Activated naive CD4-positive, alpha-beta T cell treated with anti-CD3 and anti-CD28 coated beads, Interleukin-2, amount 50 U/mL, for 72 hours (primary cell): ENCODE measurements at regions not wholly inside any gene's neighbourhood (a gene's known extent, or its start where the extent isn't known, plus 50 kb on each side); places are given as distances from the start of the nearest gene placed in this dataset.
"Not testable (repeated sequence)": the region's sequence is repeated elsewhere in the genome, so short reads cannot be mapped to it uniquely, and the experiment has no call there.

Experiments
- ATAC-seq, 2 donors: fragments of 150-1000 bp; cut with Tn5 transposase; 2 replicates each; pipeline ENCODE4 v1.10.0; 2021; ENCODE audit warnings: mild to moderate bottlenecking in 2 of 2, moderate library complexity in 2 of 2
- DNase-seq, 2 donors: peaks; one replicate each; pipeline ENCODE4 v3.0.0; 2021 to 2022; ENCODE audit warnings: low spot score in 2 of 2
- H3K27ac Mint-ChIP-seq, 2 donors: one replicate each; pipeline ENCODE4 v1.8.0; 2022; ENCODE audit warnings: mild to moderate bottlenecking in 2 of 2, mixed read lengths in 2 of 2
- H3K36me3 Mint-ChIP-seq, 2 donors: one replicate each; pipeline ENCODE4 v1.8.0; 2022; ENCODE audit warnings: mixed read lengths in 2 of 2
- H3K9me3 Mint-ChIP-seq, 2 donors: one replicate each; pipeline ENCODE4 v1.8.0; 2022; ENCODE audit warnings: mixed read lengths in 2 of 2

- Mint-ChIP-seq H3K9me3 (no peaks in the 10 kb centered on the region), H3K36me3 (no peaks in the 10 kb centered on the region), H3K27ac (no peak overlapping the region)
- DNase-seq, result no peak
- no peak for ATAC-seq
Observed at GRCh38 chr2:143852759-143853158, 667.2 kb downstream of the ZEB2 start.

GRCh38 chr2:143850084-143850483 lies 669.8 kb downstream of the ZEB2 start:
- DNase-seq, result no peak
- ATAC-seq, result no peak
- Mint-ChIP-seq H3K36me3 (no peaks in the 10 kb centered on the region), H3K27ac (no peak overlapping the region), H3K9me3 (no peaks in the 10 kb centered on the region)

- ATAC-seq (no peak), DNase-seq (no peak)
- H3K9me3 Mint-ChIP-seq, result no peaks in the 10 kb centered on the region
- H3K27ac Mint-ChIP-seq, result no peak overlapping the region
- H3K36me3 Mint-ChIP-seq, result no peaks in the 10 kb centered on the region
Observed at GRCh38 chr2:143847257-143847656, 672.7 kb downstream of the ZEB2 start.

GRCh38 chr2:143844986-143845385 lies 674.9 kb downstream of the ZEB2 start:
- no peaks in the 10 kb centered on the region for H3K36me3 Mint-ChIP-seq
- no peak for DNase-seq

GRCh38 chr2:143843686-143844085 lies 676.2 kb downstream of the ZEB2 start:
- DNase-seq (no peak), ATAC-seq (no peak)
- no peaks in the 10 kb centered on the region for H3K9me3 Mint-ChIP-seq
- H3K27ac Mint-ChIP-seq, result no peak overlapping the region
- no peaks in the 10 kb centered on the region for H3K36me3 Mint-ChIP-seq

More at GRCh38 chr2:143844986-143845385, 674.9 kb downstream of the ZEB2 start:
- Mint-ChIP-seq H3K9me3 (no peaks in the 10 kb centered on the region), H3K27ac (no peak overlapping the region)
- no peak for ATAC-seq

- Mint-ChIP-seq H3K36me3 (no peaks in the 10 kb centered on the region), H3K9me3 (no peaks in the 10 kb centered on the region), H3K27ac (no peak overlapping the region)
- DNase-seq (no peak), ATAC-seq (no peak)
Observed at GRCh38 chr2:143842836-143843235, 677.1 kb downstream of the ZEB2 start.

GRCh38 chr2:143841935-143842334 lies 678.0 kb downstream of the ZEB2 start:
- no peaks in the 10 kb centered on the region for H3K36me3 Mint-ChIP-seq
- ATAC-seq (no peak), DNase-seq (no peak)
- H3K9me3 Mint-ChIP-seq, result no peaks in the 10 kb centered on the region
- no peak overlapping the region for H3K27ac Mint-ChIP-seq

GRCh38 chr2:143840601-143841000 lies 679.3 kb downstream of the ZEB2 start:
- Mint-ChIP-seq H3K27ac (no peak overlapping the region), H3K36me3 (no peaks in the 10 kb centered on the region), H3K9me3 (peaks cover 0 to 9% of the 10 kb centered on the region in 2 donors)
- no peak for ATAC-seq
- no peak for DNase-seq

- H3K9me3 Mint-ChIP-seq, result peaks cover 0 to 9% of the 10 kb centered on the region in 2 donors
- DNase-seq (no peak), ATAC-seq (no peak)
- H3K36me3 Mint-ChIP-seq, result no peaks in the 10 kb centered on the region
- no peak overlapping the region for H3K27ac Mint-ChIP-seq
Observed at GRCh38 chr2:143840194-143840593, 679.7 kb downstream of the ZEB2 start.

- no peak for ATAC-seq
- no peak for DNase-seq
- Mint-ChIP-seq H3K36me3 (no peaks in the 10 kb centered on the region), H3K9me3 (peaks cover 0 to 9% of the 10 kb centered on the region in 2 donors), H3K27ac (no peak overlapping the region)
Observed at GRCh38 chr2:143839456-143839855, 680.5 kb downstream of the ZEB2 start.

- not testable (repeated sequence) for H3K9me3 Mint-ChIP-seq, H3K27ac Mint-ChIP-seq, DNase-seq, ATAC-seq, H3K36me3 Mint-ChIP-seq
Observed at GRCh38 chr2:143837055-143837454, 682.9 kb downstream of the ZEB2 start.

- no peak overlapping the region for H3K27ac Mint-ChIP-seq
- H3K36me3 Mint-ChIP-seq, result no peaks in the 10 kb centered on the region
- DNase-seq (no peak), ATAC-seq (no peak)
- peaks cover 0 to 9% of the 10 kb centered on the region in 2 donors for H3K9me3 Mint-ChIP-seq
Observed at GRCh38 chr2:143835481-143835880, 684.4 kb downstream of the ZEB2 start.

GRCh38 chr2:143833015-143833660 lies 686.8 kb downstream of the ZEB2 start:
- ATAC-seq (no peak), DNase-seq (no peak)
- H3K9me3 Mint-ChIP-seq, result peaks cover 0 to 9% of the 10 kb centered on the region in 2 donors
- no peaks in the 10 kb centered on the region for H3K36me3 Mint-ChIP-seq
- H3K27ac Mint-ChIP-seq, result no peak overlapping the region

GRCh38 chr2:143830476-143830875 lies 689.4 kb downstream of the ZEB2 start:
- ATAC-seq (no peak), DNase-seq (no peak)
- Mint-ChIP-seq H3K9me3 (no peaks in the 10 kb centered on the region), H3K36me3 (no peaks in the 10 kb centered on the region), H3K27ac (no peak overlapping the region)

GRCh38 chr2:143828763-143829537 lies 691.0 kb downstream of the ZEB2 start:
- Mint-ChIP-seq H3K27ac (no peak overlapping the region), H3K36me3 (no peaks in the 10 kb centered on the region), H3K9me3 (no peaks in the 10 kb centered on the region)
- no peak for DNase-seq
- ATAC-seq, result no peak

GRCh38 chr2:143824791-143825190 lies 695.1 kb downstream of the ZEB2 start:
- DNase-seq, result no peak
- no peak for ATAC-seq
- Mint-ChIP-seq H3K27ac (no peak overlapping the region), H3K36me3 (no peaks in the 10 kb centered on the region), H3K9me3 (no peaks in the 10 kb centered on the region)

GRCh38 chr2:143823876-143824275 lies 694.7 kb downstream of the ARHGAP15 start:
- DNase-seq (no peak), ATAC-seq (no peak)
- H3K36me3 Mint-ChIP-seq, result no peaks in the 10 kb centered on the region
- H3K9me3 Mint-ChIP-seq, result no peaks in the 10 kb centered on the region
- no peak overlapping the region for H3K27ac Mint-ChIP-seq

GRCh38 chr2:143823296-143823695 lies 694.1 kb downstream of the ARHGAP15 start:
- H3K9me3 Mint-ChIP-seq, result no peaks in the 10 kb centered on the region
- DNase-seq (no peak), ATAC-seq (no peak)

More at GRCh38 chr2:143823296-143823695, 694.1 kb downstream of the ARHGAP15 start:
- Mint-ChIP-seq H3K27ac (no peak overlapping the region), H3K36me3 (no peaks in the 10 kb centered on the region)
